ENCODE measurements at regions not wholly inside any gene's neighbourhood (a gene's known extent, or its start where the extent isn't known, plus 50 kb on each side); places are given as distances from the start of the nearest gene placed in this dataset.

GRCh38 chr3:128559486-128560225 lies 66.7 kb upstream of the GATA2 start:
- TF ChIP-seq CTCF (conservative IDR thresholded peaks at IDR 0.05): no peak
- no peak for TF ChIP-seq EZH2 (IDR thresholded peaks at IDR 0.05; ENCODE audit: low read depth)

All from PC-9 (cell line).